GM23338 (cell line): ENCODE measurements at regions not wholly inside any gene's neighbourhood (a gene's known extent, or its start where the extent isn't known, plus 50 kb on each side); places are given as distances from the start of the nearest gene placed in this dataset.
A peak's percentile ranks its signal among the peaks of the same experiment; 100 is the strongest.

Experiments
- ATAC-seq: fragments of 200-7000 bp; cut with Tn5 transposase; 3 replicates; pipeline ENCODE4 v1.9.1; 2020
- DNase-seq: peaks from one replicate; pipeline ENCODE4 v3.0.0-alpha.2; 2015; ENCODE audit warnings: low spot score
- H2AFZ ChIP-seq: fragments of 200-600 bp; sonication (generic); 2 replicates; pipeline ENCODE4 v1.8.0; 2016; ENCODE audit warnings: antibody characterized with exemption, mild to moderate bottlenecking, moderate library complexity
- H3F3A ChIP-seq: fragments of 200-600 bp; sonication (generic); replicated peaks from 2 replicates; pipeline ENCODE4 v1.8.0; 2017; ENCODE audit warnings: antibody characterized with exemption, mixed run types, low read depth
- H3K27ac ChIP-seq: fragments of 200-600 bp; sonication (generic); 2 replicates; pipeline ENCODE4 v1.6.1; 2016; ENCODE audit warnings: low read depth
- H3K27me3 ChIP-seq: fragments of 200-600 bp; sonication (generic); 2 replicates; pipeline ENCODE4 v1.8.0; 2016; ENCODE audit warnings: mild to moderate bottlenecking, mixed run types, moderate library complexity; ENCODE audit not compliant: insufficient read depth
- H3K36me3 ChIP-seq: fragments of 200-600 bp; sonication (generic); 2 replicates; pipeline ENCODE4 v1.8.0; 2016; ENCODE audit warnings: mild to moderate bottlenecking; ENCODE audit not compliant: insufficient read depth
- H3K4me1 ChIP-seq: fragments of 200-600 bp; sonication (generic); 2 replicates; pipeline ENCODE4 v1.8.0; 2016; ENCODE audit warnings: mild to moderate bottlenecking, moderate library complexity; ENCODE audit not compliant: insufficient read depth
- H3K4me2 ChIP-seq: fragments of 200-600 bp; sonication (generic); 2 replicates; pipeline ENCODE4 v1.7.1; 2017; ENCODE audit warnings: mixed run types
- H3K4me3 ChIP-seq: fragments of 200-600 bp; sonication (generic); 2 replicates; pipeline ENCODE4 v1.6.1; 2016; ENCODE audit warnings: mixed run types
- H3K79me2 ChIP-seq: fragments of 200-600 bp; sonication (generic); replicated peaks from 2 replicates; pipeline ENCODE4 v1.8.0; 2017; ENCODE audit warnings: mild to moderate bottlenecking; ENCODE audit not compliant: insufficient read depth
- H3K9me2 ChIP-seq: fragments of 200-600 bp; sonication (generic); 2 replicates; pipeline ENCODE4 v1.8.0; 2017; ENCODE audit not compliant: insufficient read depth
- H4K20me1 ChIP-seq: fragments of 200-600 bp; sonication (generic); replicated peaks from 2 replicates; pipeline ENCODE4 v1.8.0; 2017; ENCODE audit warnings: mild to moderate bottlenecking; ENCODE audit not compliant: insufficient read depth
- H3K27ac Mint-ChIP-seq: 2 replicates; pipeline ENCODE4 v1.8.0; 2020; ENCODE audit warnings: inconsistent platforms, mild to moderate bottlenecking, moderate library complexity, mixed read lengths
- H3K27me3 Mint-ChIP-seq: 3 replicates; pipeline ENCODE4 v1.8.0; 2022; ENCODE audit warnings: low read depth, mild to moderate bottlenecking, moderate library complexity, mixed read lengths, inconsistent platforms; ENCODE audit not compliant: insufficient read depth, poor library complexity
- H3K36me3 Mint-ChIP-seq: 3 replicates; pipeline ENCODE4 v1.8.0; 2021; ENCODE audit warnings: low read depth, mild to moderate bottlenecking, inconsistent platforms, moderate library complexity, mixed read lengths
- H3K4me1 Mint-ChIP-seq: 3 replicates; pipeline ENCODE4 v1.8.0; 2020; ENCODE audit warnings: mild to moderate bottlenecking, inconsistent platforms, mixed read lengths
- H3K4me3 Mint-ChIP-seq: 3 replicates; pipeline ENCODE4 v1.8.0; 2021; ENCODE audit warnings: moderate library complexity, mild to moderate bottlenecking, inconsistent platforms, mixed read lengths
- H3K9me3 Mint-ChIP-seq: 3 replicates; pipeline ENCODE4 v1.8.0; 2020; ENCODE audit warnings: moderate library complexity, mild to moderate bottlenecking, inconsistent platforms, mixed read lengths
- CREB1 ChIP-seq: fragments of 250-450 bp; sonication (Bioruptor Pico); IDR thresholded peaks from 2 replicates; pipeline ENCODE4 v1.5.0; 2020; ENCODE audit warnings: low read depth, mild to moderate bottlenecking, moderate library complexity
- CTCF ChIP-seq, 2 experiments: fragments of 200-600 bp in 1 of 2; sonication (generic) in 1 of 2; conservative IDR thresholded peaks; 2 replicates each; pipeline versions ENCODE4 v1.5.1 to v1.6.1; 2016 to 2017; ENCODE audit warnings: antibody characterized with exemption in 2 of 2, low read depth in 2 of 2, mild to moderate bottlenecking in 2 of 2, moderate library complexity in 1 of 2
- EZH2 ChIP-seq: fragments of 200-600 bp; sonication (generic); IDR thresholded peaks from one replicate; pipeline ENCODE4 v1.8.0; 2017; ENCODE audit warnings: antibody characterized with exemption, mild to moderate bottlenecking, low read depth; ENCODE audit not compliant: unreplicated experiment
- EZH2phosphoT487 ChIP-seq: fragments of 200-600 bp; sonication (generic); IDR thresholded peaks from one replicate; pipeline ENCODE4 v1.8.1; 2018; ENCODE audit warnings: antibody characterized with exemption; ENCODE audit not compliant: unreplicated experiment
- JUNB ChIP-seq: IDR thresholded peaks from one replicate; pipeline ENCODE4 v1.6.1; 2016; ENCODE audit warnings: antibody characterized with exemption; ENCODE audit not compliant: unreplicated experiment
- NANOG ChIP-seq: IDR thresholded peaks from 2 replicates; pipeline ENCODE4 v1.6.1; 2016; ENCODE audit warnings: antibody characterized with exemption, borderline replicate concordance
- POLR2AphosphoS5 ChIP-seq: IDR thresholded peaks from 2 replicates; pipeline ENCODE4 v1.6.1; 2016; ENCODE audit warnings: antibody characterized with exemption, low read depth
- REST ChIP-seq: IDR thresholded peaks from one replicate; pipeline ENCODE4 v1.6.1; 2018; ENCODE audit warnings: antibody characterized with exemption; ENCODE audit not compliant: unreplicated experiment
- STAT1 ChIP-seq: IDR thresholded peaks from one replicate; pipeline ENCODE4 v1.6.1; 2016; ENCODE audit warnings: antibody characterized with exemption; ENCODE audit not compliant: unreplicated experiment
- ZNF114 ChIP-seq: fragments of 250-450 bp; sonication (Bioruptor Pico); IDR thresholded peaks from 2 replicates; pipeline ENCODE4 v1.5.0; 2020; ENCODE audit warnings: mild to moderate bottlenecking, moderate library complexity
- ZNF331 ChIP-seq: fragments of 250-450 bp; sonication (Bioruptor Pico); IDR thresholded peaks from 2 replicates; pipeline ENCODE4 v1.5.0; 2020; ENCODE audit warnings: low read depth, mild to moderate bottlenecking, moderate library complexity
- TF ChIP-seq, protein P1 (sequence below): IDR thresholded peaks from 2 replicates; pipeline ENCODE4 v1.6.1; 2016; ENCODE audit warnings: antibody characterized with exemption
- TF ChIP-seq, protein P2 (sequence below): fragments of 250-450 bp; sonication (Bioruptor Pico); IDR thresholded peaks from 2 replicates; pipeline ENCODE4 v1.5.0; 2020; ENCODE audit warnings: mild to moderate bottlenecking, moderate library complexity

GRCh38 chr18:79624356-79625170 is 55.0 kb upstream of the CTDP1 start:
- no peaks in the 10 kb centered on the region for H4K20me1 ChIP-seq
- H3K4me1 ChIP-seq = peaks cover 13% of the 10 kb centered on the region; the same call in 1 of the 2 replicates
- H3K4me3 ChIP-seq = no peak overlapping the region
- DNase-seq (no peak), ATAC-seq (no peak)
- peak overlapping the region; percentile 56; the same call in 1 of the 2 replicates for H2AFZ ChIP-seq
- H3K27me3 Mint-ChIP-seq = peaks cover 12% of the 10 kb centered on the region
- H3F3A ChIP-seq = no peaks in the 10 kb centered on the region
- no peaks in the 10 kb centered on the region; the same call in 2 of the 3 replicates for H3K36me3 Mint-ChIP-seq
- H3K4me1 Mint-ChIP-seq = peaks cover 14% of the 10 kb centered on the region
- H3K4me2 ChIP-seq = no peak overlapping the region
- no peak overlapping the region for H3K27ac Mint-ChIP-seq
- H3K27me3 ChIP-seq = no peaks in the 10 kb centered on the region
- H3K4me3 Mint-ChIP-seq = no peak overlapping the region
- no peaks in the 10 kb centered on the region; the same call in 2 of the 3 replicates for H3K9me3 Mint-ChIP-seq
- no peaks in the 10 kb centered on the region for H3K36me3 ChIP-seq
- TF ChIP-seq POLR2AphosphoS5 (no peak), JUNB (no peak), ZNF114 (CRISPR knock-in tag) (no peak), EZH2 (no peak), ZNF331 (CRISPR knock-in tag) (no peak), EZH2phosphoT487 (no peak), NANOG (no peak), STAT1 (no peak), CREB1 (CRISPR knock-in tag) (no peak), CTCF (conservative IDR thresholded peaks at IDR 0.05; ENCODE audit: low read depth in 2 of 2) (no peak), REST (no peak)
- TF ChIP-seq, protein P1, sequence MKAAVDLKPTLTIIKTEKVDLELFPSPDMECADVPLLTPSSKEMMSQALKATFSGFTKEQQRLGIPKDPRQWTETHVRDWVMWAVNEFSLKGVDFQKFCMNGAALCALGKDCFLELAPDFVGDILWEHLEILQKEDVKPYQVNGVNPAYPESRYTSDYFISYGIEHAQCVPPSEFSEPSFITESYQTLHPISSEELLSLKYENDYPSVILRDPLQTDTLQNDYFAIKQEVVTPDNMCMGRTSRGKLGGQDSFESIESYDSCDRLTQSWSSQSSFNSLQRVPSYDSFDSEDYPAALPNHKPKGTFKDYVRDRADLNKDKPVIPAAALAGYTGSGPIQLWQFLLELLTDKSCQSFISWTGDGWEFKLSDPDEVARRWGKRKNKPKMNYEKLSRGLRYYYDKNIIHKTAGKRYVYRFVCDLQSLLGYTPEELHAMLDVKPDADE = no peak
- TF ChIP-seq, protein P2, sequence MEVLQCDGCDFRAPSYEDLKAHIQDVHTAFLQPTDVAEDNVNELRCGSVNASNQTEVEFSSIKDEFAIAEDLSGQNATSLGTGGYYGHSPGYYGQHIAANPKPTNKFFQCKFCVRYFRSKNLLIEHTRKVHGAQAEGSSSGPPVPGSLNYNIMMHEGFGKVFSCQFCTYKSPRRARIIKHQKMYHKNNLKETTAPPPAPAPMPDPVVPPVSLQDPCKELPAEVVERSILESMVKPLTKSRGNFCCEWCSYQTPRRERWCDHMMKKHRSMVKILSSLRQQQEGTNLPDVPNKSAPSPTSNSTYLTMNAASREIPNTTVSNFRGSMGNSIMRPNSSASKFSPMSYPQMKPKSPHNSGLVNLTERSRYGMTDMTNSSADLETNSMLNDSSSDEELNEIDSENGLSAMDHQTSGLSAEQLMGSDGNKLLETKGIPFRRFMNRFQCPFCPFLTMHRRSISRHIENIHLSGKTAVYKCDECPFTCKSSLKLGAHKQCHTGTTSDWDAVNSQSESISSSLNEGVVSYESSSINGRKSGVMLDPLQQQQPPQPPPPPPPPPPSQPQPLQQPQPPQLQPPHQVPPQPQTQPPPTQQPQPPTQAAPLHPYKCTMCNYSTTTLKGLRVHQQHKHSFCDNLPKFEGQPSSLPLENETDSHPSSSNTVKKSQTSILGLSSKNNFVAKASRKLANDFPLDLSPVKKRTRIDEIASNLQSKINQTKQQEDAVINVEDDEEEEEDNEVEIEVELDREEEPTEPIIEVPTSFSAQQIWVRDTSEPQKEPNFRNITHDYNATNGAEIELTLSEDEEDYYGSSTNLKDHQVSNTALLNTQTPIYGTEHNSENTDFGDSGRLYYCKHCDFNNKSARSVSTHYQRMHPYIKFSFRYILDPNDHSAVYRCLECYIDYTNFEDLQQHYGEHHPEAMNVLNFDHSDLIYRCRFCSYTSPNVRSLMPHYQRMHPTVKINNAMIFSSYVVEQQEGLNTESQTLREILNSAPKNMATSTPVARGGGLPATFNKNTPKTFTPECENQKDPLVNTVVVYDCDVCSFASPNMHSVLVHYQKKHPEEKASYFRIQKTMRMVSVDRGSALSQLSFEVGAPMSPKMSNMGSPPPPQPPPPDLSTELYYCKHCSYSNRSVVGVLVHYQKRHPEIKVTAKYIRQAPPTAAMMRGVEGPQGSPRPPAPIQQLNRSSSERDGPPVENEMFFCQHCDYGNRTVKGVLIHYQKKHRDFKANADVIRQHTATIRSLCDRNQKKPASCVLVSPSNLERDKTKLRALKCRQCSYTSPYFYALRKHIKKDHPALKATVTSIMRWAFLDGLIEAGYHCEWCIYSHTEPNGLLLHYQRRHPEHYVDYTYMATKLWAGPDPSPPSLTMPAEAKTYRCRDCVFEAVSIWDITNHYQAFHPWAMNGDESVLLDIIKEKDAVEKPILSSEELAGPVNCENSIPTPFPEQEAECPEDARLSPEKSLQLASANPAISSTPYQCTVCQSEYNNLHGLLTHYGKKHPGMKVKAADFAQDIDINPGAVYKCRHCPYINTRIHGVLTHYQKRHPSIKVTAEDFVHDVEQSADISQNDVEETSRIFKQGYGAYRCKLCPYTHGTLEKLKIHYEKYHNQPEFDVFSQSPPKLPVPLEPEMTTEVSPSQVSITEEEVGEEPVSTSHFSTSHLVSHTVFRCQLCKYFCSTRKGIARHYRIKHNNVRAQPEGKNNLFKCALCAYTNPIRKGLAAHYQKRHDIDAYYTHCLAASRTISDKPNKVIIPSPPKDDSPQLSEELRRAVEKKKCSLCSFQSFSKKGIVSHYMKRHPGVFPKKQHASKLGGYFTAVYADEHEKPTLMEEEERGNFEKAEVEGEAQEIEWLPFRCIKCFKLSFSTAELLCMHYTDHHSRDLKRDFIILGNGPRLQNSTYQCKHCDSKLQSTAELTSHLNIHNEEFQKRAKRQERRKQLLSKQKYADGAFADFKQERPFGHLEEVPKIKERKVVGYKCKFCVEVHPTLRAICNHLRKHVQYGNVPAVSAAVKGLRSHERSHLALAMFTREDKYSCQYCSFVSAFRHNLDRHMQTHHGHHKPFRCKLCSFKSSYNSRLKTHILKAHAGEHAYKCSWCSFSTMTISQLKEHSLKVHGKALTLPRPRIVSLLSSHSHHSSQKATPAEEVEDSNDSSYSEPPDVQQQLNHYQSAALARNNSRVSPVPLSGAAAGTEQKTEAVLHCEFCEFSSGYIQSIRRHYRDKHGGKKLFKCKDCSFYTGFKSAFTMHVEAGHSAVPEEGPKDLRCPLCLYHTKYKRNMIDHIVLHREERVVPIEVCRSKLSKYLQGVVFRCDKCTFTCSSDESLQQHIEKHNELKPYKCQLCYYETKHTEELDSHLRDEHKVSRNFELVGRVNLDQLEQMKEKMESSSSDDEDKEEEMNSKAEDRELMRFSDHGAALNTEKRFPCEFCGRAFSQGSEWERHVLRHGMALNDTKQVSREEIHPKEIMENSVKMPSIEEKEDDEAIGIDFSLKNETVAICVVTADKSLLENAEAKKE (CRISPR knock-in tag) = no peak
- H3K27ac ChIP-seq = no peak overlapping the region
- H3K79me2 ChIP-seq = no peaks in the 10 kb centered on the region
- H3K9me2 ChIP-seq = no peaks in the 10 kb centered on the region
